MM.1S (cell line): ENCODE measurements at regions not wholly inside any gene's neighbourhood (a gene's known extent, or its start where the extent isn't known, plus 50 kb on each side); places are given as distances from the start of the nearest gene placed in this dataset.

ENCODE experiments used
- EZH2 ChIP-seq: fragments of 300-600 bp; sonication (generic); optimal IDR thresholded peaks from 2 replicates; pipeline ENCODE3; 2017; ENCODE audit warnings: low read depth, mild to moderate bottlenecking, antibody characterized with exemption, low read length, mixed read lengths
- TF ChIP-seq, protein P1 (sequence below): fragments of 300-600 bp; sonication (generic); IDR thresholded peaks from 2 replicates; pipeline ENCODE4 v1.5.1; 2016; ENCODE audit warnings: antibody characterized with exemption, low read length, mixed read lengths

DNA sequence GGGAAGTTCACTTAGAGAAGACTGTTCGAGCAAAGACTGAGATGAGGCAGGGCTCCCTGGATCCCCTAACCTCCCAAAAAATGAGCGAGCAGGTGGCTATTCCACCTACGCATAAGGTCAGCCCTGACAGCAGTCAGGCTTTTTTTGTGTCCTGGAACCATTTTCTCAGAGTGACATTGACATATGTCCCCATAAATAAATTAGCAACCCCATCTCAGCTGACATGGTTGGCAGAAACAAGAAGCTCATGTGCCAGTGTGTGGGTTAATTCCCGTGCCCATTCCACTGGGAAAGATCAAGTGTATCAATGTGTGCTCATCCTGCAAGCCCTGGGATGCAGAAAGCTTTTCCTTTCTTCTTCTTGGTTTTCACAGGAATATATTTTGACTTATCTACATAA is 740.4 kb upstream of the CELF4 start:
- TF ChIP-seq, protein P1, sequence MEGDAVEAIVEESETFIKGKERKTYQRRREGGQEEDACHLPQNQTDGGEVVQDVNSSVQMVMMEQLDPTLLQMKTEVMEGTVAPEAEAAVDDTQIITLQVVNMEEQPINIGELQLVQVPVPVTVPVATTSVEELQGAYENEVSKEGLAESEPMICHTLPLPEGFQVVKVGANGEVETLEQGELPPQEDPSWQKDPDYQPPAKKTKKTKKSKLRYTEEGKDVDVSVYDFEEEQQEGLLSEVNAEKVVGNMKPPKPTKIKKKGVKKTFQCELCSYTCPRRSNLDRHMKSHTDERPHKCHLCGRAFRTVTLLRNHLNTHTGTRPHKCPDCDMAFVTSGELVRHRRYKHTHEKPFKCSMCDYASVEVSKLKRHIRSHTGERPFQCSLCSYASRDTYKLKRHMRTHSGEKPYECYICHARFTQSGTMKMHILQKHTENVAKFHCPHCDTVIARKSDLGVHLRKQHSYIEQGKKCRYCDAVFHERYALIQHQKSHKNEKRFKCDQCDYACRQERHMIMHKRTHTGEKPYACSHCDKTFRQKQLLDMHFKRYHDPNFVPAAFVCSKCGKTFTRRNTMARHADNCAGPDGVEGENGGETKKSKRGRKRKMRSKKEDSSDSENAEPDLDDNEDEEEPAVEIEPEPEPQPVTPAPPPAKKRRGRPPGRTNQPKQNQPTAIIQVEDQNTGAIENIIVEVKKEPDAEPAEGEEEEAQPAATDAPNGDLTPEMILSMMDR: no peak
- no peak for TF ChIP-seq EZH2
